Suppressor macrophage treated with lipopolysaccharide for 1 hour (primary cell): ENCODE measurements at regions not wholly inside any gene's neighbourhood (a gene's known extent, or its start where the extent isn't known, plus 50 kb on each side); places are given as distances from the start of the nearest gene placed in this dataset.
"Not testable (repeated sequence)": the region's sequence is repeated elsewhere in the genome, so short reads cannot be mapped to it uniquely, and the experiment has no call there.

Experiments used
- DNase-seq, 3 donors: peaks; one replicate each; pipeline ENCODE4 v3.0.0-alpha.2; 2020 to 2022

- no peak for DNase-seq
Measured at GRCh38 chr5:125898851-125899405, 524.3 kb upstream of the GRAMD2B start.

- no peak for DNase-seq
Measured at GRCh38 chr5:125912028-125912427, 511.2 kb upstream of the GRAMD2B start.

GRCh38 chr5:125913200-125913599, 510.0 kb upstream of the GRAMD2B start:
- DNase-seq: no peak

GRCh38 chr5:125914471-125914870, 508.7 kb upstream of the GRAMD2B start:
- no peak for DNase-seq

- not testable (repeated sequence) for DNase-seq
Measured at GRCh38 chr5:125923958-125924357, 499.3 kb upstream of the GRAMD2B start.

- DNase-seq: no peak
Measured at GRCh38 chr5:125926172-125926571, 497.0 kb upstream of the GRAMD2B start.

- DNase-seq: no peak
Measured at GRCh38 chr5:125928663-125929062, 494.5 kb upstream of the GRAMD2B start.

GRCh38 chr5:125950012-125950615, 473.1 kb upstream of the GRAMD2B start:
- no peak for DNase-seq

GRCh38 chr5:125961150-125961549, 462.1 kb upstream of the GRAMD2B start:
- no peak for DNase-seq

- DNase-seq: no peak
Measured at GRCh38 chr5:125965577-125965976, 457.6 kb upstream of the GRAMD2B start.

GRCh38 chr5:125967576-125967975, 455.6 kb upstream of the GRAMD2B start:
- DNase-seq: no peak

- DNase-seq: no peak
Measured at GRCh38 chr5:125969011-125969813, 454.0 kb upstream of the GRAMD2B start.

- DNase-seq: no peak
Measured at GRCh38 chr5:125969814-125970171, 453.4 kb upstream of the GRAMD2B start.

- DNase-seq: no peak
Measured at GRCh38 chr5:125970631-125971307, 452.4 kb upstream of the GRAMD2B start.

- DNase-seq: no peak
Measured at GRCh38 chr5:125972706-125973105, 450.5 kb upstream of the GRAMD2B start.

GRCh38 chr5:125974679-125975078, 448.5 kb upstream of the GRAMD2B start:
- no peak for DNase-seq

- no peak for DNase-seq
Measured at GRCh38 chr5:125976421-125977000, 446.7 kb upstream of the GRAMD2B start.

GRCh38 chr5:125978015-125978414, 445.2 kb upstream of the GRAMD2B start:
- DNase-seq: no peak

GRCh38 chr5:125979636-125980035, 443.6 kb upstream of the GRAMD2B start:
- no peak for DNase-seq

- DNase-seq: no peak
Measured at GRCh38 chr5:125981016-125981415, 442.2 kb upstream of the GRAMD2B start.

GRCh38 chr5:125987677-125988255, 435.4 kb upstream of the GRAMD2B start:
- no peak for DNase-seq

GRCh38 chr5:125992050-125992449, 431.2 kb upstream of the GRAMD2B start:
- no peak for DNase-seq
